Neuronal stem cell (in vitro differentiated cells): ENCODE measurements at regions not wholly inside any gene's neighbourhood (a gene's known extent, or its start where the extent isn't known, plus 50 kb on each side); places are given as distances from the start of the nearest gene placed in this dataset.
"Not testable (repeated sequence)": the region's sequence is repeated elsewhere in the genome, so short reads cannot be mapped to it uniquely, and the experiment has no call there.

ENCODE experiments used
- DNase-seq: peaks from one replicate; pipeline ENCODE4 v3.0.0-alpha.2; 2013; ENCODE audit warnings: low spot score
- H2AFZ ChIP-seq: one replicate; pipeline ENCODE4 v1.6.1; 2013; ENCODE audit warnings: mild to moderate bottlenecking, low read length, inconsistent platforms
- H2AK5ac ChIP-seq: 2 replicates; pipeline ENCODE4 v1.6.1; 2013; ENCODE audit warnings: low read depth, mild to moderate bottlenecking, inconsistent platforms, low read length, moderate library complexity, mixed read lengths
- H2BK120ac ChIP-seq: 2 replicates; pipeline ENCODE4 v1.6.1; 2013; ENCODE audit warnings: low read depth, mild to moderate bottlenecking, inconsistent platforms, low read length, moderate library complexity, mixed read lengths
- H2BK12ac ChIP-seq: one replicate; pipeline ENCODE4 v1.6.1; 2013; ENCODE audit warnings: low read length, inconsistent platforms
- H2BK15ac ChIP-seq: 2 replicates; pipeline ENCODE4 v1.6.1; 2013; ENCODE audit warnings: mild to moderate bottlenecking, low read length, inconsistent platforms, mixed read lengths
- H2BK5ac ChIP-seq: one replicate; pipeline ENCODE4 v1.6.1; 2013; ENCODE audit warnings: inconsistent platforms, mild to moderate bottlenecking, low read length, moderate library complexity
- H3K14ac ChIP-seq: one replicate; pipeline ENCODE4 v1.6.1; 2013; ENCODE audit warnings: low read length, inconsistent platforms
- H3K18ac ChIP-seq: 2 replicates; pipeline ENCODE4 v1.6.1; 2013; ENCODE audit warnings: low read length, inconsistent platforms
- H3K23ac ChIP-seq: 2 replicates; pipeline ENCODE4 v1.6.1; 2013; ENCODE audit warnings: low read depth, mild to moderate bottlenecking, mixed read lengths, low read length, inconsistent platforms; ENCODE audit not compliant: poor library complexity
- H3K27ac ChIP-seq: replicated peaks from 3 replicates; pipeline ENCODE4 v1.5.1; 2013; ENCODE audit warnings: low read length, inconsistent platforms
- H3K27me3 ChIP-seq, 3 experiments: 2 replicates each; pipeline ENCODE4 v1.6.1; 2013; ENCODE audit warnings: low read length in 3 of 3, mild to moderate bottlenecking in 2 of 3, inconsistent platforms in 1 of 3, low read depth in 1 of 3, mixed read lengths in 1 of 3, moderate library complexity in 1 of 3; ENCODE audit not compliant: control insufficient read depth in 3 of 3, insufficient read depth in 3 of 3
- H3K36me3 ChIP-seq, 2 donors: replicated peaks in 1 of 2; 2 replicates each; pipeline ENCODE4 v1.6.1; 2013; ENCODE audit warnings: low read length in 2 of 2; ENCODE audit not compliant: control insufficient read depth in 2 of 2, insufficient read depth in 2 of 2
- H3K4ac ChIP-seq: 2 replicates; pipeline ENCODE4 v1.6.1; 2013; ENCODE audit warnings: inconsistent platforms, mild to moderate bottlenecking, low read length, moderate library complexity
- H3K4me1 ChIP-seq, 2 donors: 1 replicate in 1 of 2; 2 replicates in 1 of 2; pipeline ENCODE4 v1.6.1; 2013; ENCODE audit warnings: low read length in 2 of 2, low read depth in 1 of 2; ENCODE audit not compliant: control insufficient read depth in 2 of 2, insufficient read depth in 1 of 2
- H3K4me2 ChIP-seq: one replicate; pipeline ENCODE4 v1.6.1; 2013; ENCODE audit warnings: mild to moderate bottlenecking, low read length, inconsistent platforms; ENCODE audit not compliant: insufficient read depth, poor library complexity, severe bottlenecking
- H3K4me3 ChIP-seq, 2 donors: 2 replicates each; pipeline ENCODE4 v1.5.1; 2013; ENCODE audit warnings: low read length in 2 of 2, mild to moderate bottlenecking in 2 of 2, inconsistent platforms in 1 of 2, moderate library complexity in 1 of 2
- H3K79me1 ChIP-seq: one replicate; pipeline ENCODE4 v1.6.1; 2013; ENCODE audit warnings: low read depth, mild to moderate bottlenecking, inconsistent platforms, low read length, moderate library complexity
- H3K9ac ChIP-seq: one replicate; pipeline ENCODE4 v1.6.1; 2013; ENCODE audit warnings: mild to moderate bottlenecking, low read depth, low read length, inconsistent platforms; ENCODE audit not compliant: poor library complexity
- H3K9me3 ChIP-seq, 2 donors: replicated peaks in 1 of 2; 2 replicates each; pipeline versions ENCODE3 to v1.6.1; 2013; ENCODE audit warnings: low read length in 2 of 2, mild to moderate bottlenecking in 2 of 2, inconsistent platforms in 1 of 2, low read depth in 1 of 2, mixed read lengths in 1 of 2, moderate library complexity in 1 of 2; ENCODE audit not compliant: control insufficient read depth in 2 of 2, insufficient read depth in 1 of 2
- H4K8ac ChIP-seq: one replicate; pipeline ENCODE4 v1.6.1; 2013; ENCODE audit warnings: low read depth, mild to moderate bottlenecking, inconsistent platforms, low read length, moderate library complexity
- H4K91ac ChIP-seq: one replicate; pipeline ENCODE4 v1.6.1; 2013; ENCODE audit warnings: low read length, low read depth, mild to moderate bottlenecking, inconsistent platforms; ENCODE audit not compliant: poor library complexity
- WGBS, 2 donors: extraction: QIAGEN DNeasy Blood & Tissue Kit; methylation state at CpG; one replicate each; pipeline ENCODE4 v1.1.7; 2013; ENCODE audit warnings: missing lambda C conversion rate in 2 of 2, mixed read lengths in 1 of 2; ENCODE audit not compliant: insufficient read length in 2 of 2, insufficient replicate concordance in 1 of 2; ENCODE audit errors: extremely low coverage in 2 of 2; 5-methylcytosine and 5-hydroxymethylcytosine counted together

- no peak for DNase-seq
- H3K4ac ChIP-seq: no peak overlapping the region
- no CpG with 5 or more reads among the region's 2 CpGs for WGBS, 2 donors
Measured at GRCh38 chr2:149761611-149762010, 174.0 kb upstream of the MMADHC start.

GRCh38 chr2:149759382-149759781, 171.8 kb upstream of the MMADHC start:
- no CpG with 5 or more reads among the region's 2 CpGs for WGBS, 2 donors
- H4K91ac ChIP-seq, H3K23ac ChIP-seq, H3K4me3 ChIP-seq, H3K27ac ChIP-seq, H3K14ac ChIP-seq, H3K4ac ChIP-seq, H3K4me2 ChIP-seq, H2BK5ac ChIP-seq, H3K36me3 ChIP-seq, H3K27me3 ChIP-seq, H4K8ac ChIP-seq, H3K4me1 ChIP-seq, H2BK15ac ChIP-seq, H3K79me1 ChIP-seq, H2AFZ ChIP-seq, H2BK120ac ChIP-seq, H3K18ac ChIP-seq, H2BK12ac ChIP-seq, H2AK5ac ChIP-seq, H3K9me3 ChIP-seq, H3K9ac ChIP-seq, DNase-seq: not testable (repeated sequence)

More at GRCh38 chr2:149761611-149762010, 174.0 kb upstream of the MMADHC start:
- Histone ChIP-seq H2AK5ac (no peak overlapping the region), H2BK120ac (no peak overlapping the region), H4K91ac (no peak overlapping the region), H2BK15ac (no peak overlapping the region), H2BK12ac (no peak overlapping the region), H4K8ac (no peak overlapping the region), H3K14ac (no peak overlapping the region), H3K23ac (no peak overlapping the region), H3K27me3 (no peaks in the 10 kb centered on the region), H3K9me3 (no peaks in the 10 kb centered on the region), H3K9ac (no peak overlapping the region), H3K18ac (no peak overlapping the region), H3K27ac (no peak overlapping the region), H2AFZ (no peak overlapping the region), H2BK5ac (no peak overlapping the region), H3K36me3 (no peaks in the 10 kb centered on the region), H3K4me2 (no peak overlapping the region), H3K4me3 (no peak overlapping the region), H3K79me1 (no peaks in the 10 kb centered on the region), H3K4me1 (no peaks in the 10 kb centered on the region)

- H2BK5ac ChIP-seq, H3K18ac ChIP-seq, H2AFZ ChIP-seq, H3K23ac ChIP-seq, DNase-seq, H3K36me3 ChIP-seq, H3K4me2 ChIP-seq, H3K4me1 ChIP-seq, H3K27ac ChIP-seq, H3K14ac ChIP-seq, H3K9ac ChIP-seq, H3K4me3 ChIP-seq, H2BK12ac ChIP-seq, H4K8ac ChIP-seq, H2BK15ac ChIP-seq, H3K79me1 ChIP-seq, H2AK5ac ChIP-seq, H3K9me3 ChIP-seq, H3K4ac ChIP-seq, H4K91ac ChIP-seq, H2BK120ac ChIP-seq, H3K27me3 ChIP-seq: not testable (repeated sequence)
- WGBS, 2 donors: no CpG with 5 or more reads among the region's 1 CpG
Measured at GRCh38 chr2:149754722-149755121, 167.1 kb upstream of the MMADHC start.

DNA sequence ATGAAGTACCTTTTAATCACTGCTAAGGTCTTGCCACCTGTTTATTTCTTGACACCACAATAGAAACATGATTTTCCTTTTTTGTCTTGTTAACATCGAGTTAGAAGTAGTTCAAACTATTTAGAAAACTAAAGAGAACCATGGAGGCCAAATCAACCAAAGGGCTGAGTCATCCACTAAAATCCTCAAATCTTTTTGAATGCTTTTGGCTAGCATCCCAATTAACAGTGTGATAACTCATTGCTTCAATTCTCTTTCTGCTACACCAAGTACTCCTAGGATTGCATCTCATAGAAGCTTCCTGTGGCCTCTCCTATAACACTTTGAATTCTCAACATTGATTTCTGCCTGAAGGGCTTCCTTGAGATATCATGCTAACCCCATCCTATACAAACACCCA, 159.9 kb upstream of the MMADHC start:
- Histone ChIP-seq H3K27me3 (no peaks in the 10 kb centered on the region), H2BK120ac (no peak overlapping the region), H2BK12ac (no peak overlapping the region), H3K23ac (no peak overlapping the region), H3K4me3 (no peak overlapping the region), H3K4me1 (no peaks in the 10 kb centered on the region), H3K18ac (no peak overlapping the region), H4K8ac (no peak overlapping the region), H2BK5ac (no peak overlapping the region), H3K9me3 (no peaks in the 10 kb centered on the region), H3K79me1 (no peaks in the 10 kb centered on the region), H2BK15ac (no peak overlapping the region), H3K14ac (no peak overlapping the region), H3K27ac (no peak overlapping the region), H2AFZ (no peak overlapping the region), H3K4me2 (no peak overlapping the region), H3K4ac (no peak overlapping the region), H4K91ac (no peak overlapping the region), H3K9ac (no peak overlapping the region), H3K36me3 (no peaks in the 10 kb centered on the region), H2AK5ac (no peak overlapping the region)
- no CpG with 5 or more reads among the region's 1 CpG for WGBS, 2 donors
- no peak for DNase-seq
